ENCODE measurements at regions not wholly inside any gene's neighbourhood (a gene's known extent, or its start where the extent isn't known, plus 50 kb on each side); places are given as distances from the start of the nearest gene placed in this dataset.

- TF ChIP-seq CTCF (IDR thresholded peaks at IDR 0.05): no peak
- TF ChIP-seq EZH2phosphoT487 (IDR thresholded peaks at IDR 0.05): no peak
- no peak for TF ChIP-seq EZH2 (IDR thresholded peaks at IDR 0.05)
Measured at GRCh38 chr7:49433794-49434193, 339.6 kb upstream of the VWC2 start.
